NT2/D1 (cell line): ENCODE measurements at regions not wholly inside any gene's neighbourhood (a gene's known extent, or its start where the extent isn't known, plus 50 kb on each side); places are given as distances from the start of the nearest gene placed in this dataset.

Experiments
- SUZ12 ChIP-seq: IDR thresholded peaks from 2 replicates; pipeline ENCODE4 v1.6.1; 2011; ENCODE audit not compliant: insufficient read length, insufficient read depth; ENCODE audit errors: extremely low read depth
- YY1 ChIP-seq: IDR thresholded peaks from 2 replicates; pipeline ENCODE4 v1.6.1; 2011; ENCODE audit not compliant: insufficient read length, insufficient read depth
- ZNF274 ChIP-seq: IDR thresholded peaks from 2 replicates; pipeline ENCODE4 v1.6.1; 2011; ENCODE audit warnings: mild to moderate bottlenecking, low read depth, low read length

DNA sequence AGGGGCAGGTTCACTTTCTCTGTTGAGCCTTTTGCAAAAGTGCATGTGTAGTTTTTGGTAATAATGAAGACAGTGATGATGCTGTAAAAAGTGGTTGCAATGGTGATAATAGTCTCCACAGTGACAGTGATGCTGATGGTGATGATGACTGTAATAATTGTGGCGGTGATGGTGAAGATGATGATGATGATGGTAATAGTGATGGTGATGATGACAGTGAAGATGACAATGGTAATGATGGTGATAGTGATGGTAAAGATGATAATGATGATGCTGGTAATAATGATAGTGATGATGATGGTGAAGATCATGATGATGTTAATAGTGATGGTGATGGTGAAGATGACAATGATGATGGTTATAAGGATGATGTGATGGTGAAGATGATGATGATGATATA is 67.7 kb upstream of the LRFN2 start:
- TF ChIP-seq SUZ12 (no peak), ZNF274 (no peak), YY1 (no peak)
